NCI-H226 (cell line): ENCODE measurements at regions not wholly inside any gene's neighbourhood (a gene's known extent, or its start where the extent isn't known, plus 50 kb on each side); places are given as distances from the start of the nearest gene placed in this dataset.

ENCODE experiments used
- DNase-seq: peaks from one replicate; pipeline ENCODE4 v3.0.0-alpha.2; 2015

DNA sequence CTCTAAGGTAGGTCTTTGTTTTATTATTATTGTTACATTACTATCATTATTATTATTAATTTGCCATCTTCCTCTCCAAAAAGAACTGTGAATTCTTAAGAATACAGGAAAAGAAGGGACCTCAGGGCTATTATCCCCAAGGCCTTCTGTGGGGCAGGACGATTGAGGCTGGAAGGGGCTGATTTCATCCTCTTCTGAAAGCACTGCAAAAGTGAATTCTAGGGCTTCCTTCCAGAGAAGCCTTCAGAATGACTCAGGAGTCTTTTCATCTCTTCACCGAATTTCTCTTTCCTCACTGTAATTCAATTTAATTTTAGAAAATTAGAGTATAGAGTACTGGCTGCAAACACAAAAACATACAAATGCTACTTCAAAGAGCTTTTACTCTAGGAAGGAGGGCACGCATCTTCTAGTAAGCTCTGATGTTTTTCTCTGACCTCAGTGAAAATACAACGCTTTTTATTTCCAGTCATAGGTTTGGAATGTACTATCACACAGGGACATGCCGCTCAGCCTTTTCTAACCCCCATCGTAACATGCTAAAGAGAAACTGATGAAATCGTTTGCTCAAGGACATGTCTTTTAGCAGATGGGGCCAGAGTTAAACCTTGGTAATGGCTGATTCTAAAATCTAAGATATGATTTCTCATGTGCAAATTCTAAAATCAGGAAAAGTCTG is 280.2 kb upstream of the PITRM1 start:
- DNase-seq = peak; percentile 14

DNA sequence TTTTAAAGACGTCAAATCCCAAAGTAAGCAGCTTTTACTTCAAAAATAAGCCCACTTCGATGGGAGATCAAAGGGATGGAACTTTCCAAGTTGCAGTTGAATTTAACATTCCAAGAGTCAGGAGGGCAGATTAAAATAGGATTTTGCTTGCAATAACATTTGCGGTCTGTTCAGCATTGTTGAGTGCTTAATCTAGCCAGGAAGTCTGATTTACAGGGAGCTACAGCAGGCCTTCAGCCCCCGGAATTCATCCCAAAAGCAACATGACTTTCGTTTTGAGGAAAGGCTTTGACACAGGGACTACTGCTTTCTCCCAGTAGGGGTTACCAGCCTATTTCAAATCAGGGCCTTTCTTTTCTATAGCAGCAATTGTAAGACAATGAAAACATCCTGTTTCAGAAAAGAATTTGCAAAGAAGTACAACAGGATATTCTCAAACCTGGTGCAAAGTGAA is 279.6 kb upstream of the PITRM1 start:
- peak; percentile 31 for DNase-seq

DNA sequence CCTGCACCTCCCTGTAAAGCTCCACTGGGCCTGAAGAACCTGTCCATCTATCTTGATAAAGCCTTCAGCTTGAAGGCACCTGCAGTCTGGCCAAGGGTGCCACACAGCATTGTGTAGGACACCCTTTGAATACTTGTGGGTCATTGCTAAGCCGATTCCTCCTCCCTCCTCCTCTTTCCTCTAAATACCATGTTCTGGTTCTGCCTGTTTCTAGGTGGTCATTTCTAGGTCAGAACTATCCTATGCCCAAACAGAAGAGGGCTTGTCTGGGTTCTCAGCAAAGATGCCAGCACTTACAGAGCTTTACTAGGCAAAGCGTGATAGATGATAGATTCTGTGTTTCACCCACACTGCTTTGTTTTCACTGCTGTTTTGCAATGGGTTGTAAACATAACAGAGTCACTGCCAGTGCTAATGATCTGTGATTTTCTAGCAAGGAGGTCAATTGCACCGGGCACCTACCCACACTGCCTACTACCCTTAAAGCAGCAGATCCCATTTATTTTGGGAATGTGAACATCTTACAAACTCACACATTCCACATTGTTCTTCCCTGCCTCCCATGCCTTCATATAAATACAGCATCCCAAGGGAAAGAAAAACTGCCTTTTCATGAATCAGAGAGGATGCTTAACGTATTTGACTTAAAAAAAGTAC is 279.1 kb upstream of the PITRM1 start:
- no peak for DNase-seq

DNA sequence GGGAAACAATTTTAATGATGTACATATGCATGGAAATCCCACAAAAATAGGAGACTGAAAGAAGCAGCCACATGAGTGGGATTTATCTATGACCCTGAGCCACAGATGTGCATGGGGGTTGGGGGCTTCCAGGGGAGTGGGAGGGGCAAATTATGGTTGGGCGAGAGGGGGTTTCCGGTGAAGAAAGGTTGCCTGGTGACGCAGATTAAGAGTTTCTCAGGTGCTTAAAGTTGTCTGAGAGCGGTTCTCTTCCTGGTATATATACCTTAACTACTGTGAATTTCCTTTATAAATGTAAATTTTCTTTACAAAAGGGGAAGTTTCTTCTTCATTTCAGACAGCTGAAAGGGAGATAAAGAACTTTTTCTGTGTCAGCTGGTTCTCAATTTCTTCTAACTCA is 273.6 kb upstream of the PITRM1 start:
- no peak for DNase-seq

DNA sequence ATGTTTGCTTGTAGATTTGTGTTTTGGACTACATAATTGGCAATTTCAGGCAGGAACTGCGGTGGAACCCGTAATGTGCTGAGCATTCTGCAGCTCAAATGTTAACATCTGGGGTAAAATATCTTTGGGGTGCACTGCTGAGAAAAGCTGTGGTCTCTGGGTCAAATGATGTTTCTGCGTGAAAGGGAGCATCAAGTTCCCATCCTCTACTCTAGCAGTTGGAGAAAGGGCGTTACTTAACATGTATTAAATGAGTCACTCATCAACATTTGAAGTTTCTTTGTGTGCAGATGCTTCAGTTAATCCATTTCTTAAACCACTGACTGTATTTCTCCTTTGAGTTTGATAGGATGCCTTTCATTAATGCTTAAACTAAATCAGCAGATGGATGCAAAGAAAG is 273.1 kb upstream of the PITRM1 start:
- no peak for DNase-seq

DNA sequence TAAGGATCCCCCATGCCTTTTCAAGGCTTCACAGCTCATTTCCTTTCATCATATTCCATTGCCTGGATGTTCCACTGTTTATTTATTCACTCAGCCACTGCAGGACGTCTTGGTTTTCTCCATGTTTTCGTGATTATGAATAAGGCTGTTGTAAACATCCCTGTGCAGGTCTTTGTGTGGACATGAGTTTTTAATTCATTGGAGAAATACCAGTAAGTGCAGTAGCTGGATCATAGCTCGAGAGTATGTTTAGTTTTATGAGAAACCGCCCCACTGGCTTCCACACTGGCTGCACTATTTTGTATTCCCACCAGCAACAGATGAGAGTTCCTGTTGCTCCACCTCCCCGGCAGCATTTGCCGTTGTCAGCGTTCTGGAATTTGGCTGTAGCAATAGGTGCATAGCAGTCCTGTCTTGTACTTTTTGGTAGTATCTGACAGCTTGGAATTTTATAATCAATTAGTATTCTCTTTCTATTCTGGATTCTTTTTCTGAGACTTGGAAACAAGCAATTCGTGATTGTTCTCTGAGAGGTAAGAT is 269.9 kb upstream of the PITRM1 start:
- DNase-seq = no peak

DNA sequence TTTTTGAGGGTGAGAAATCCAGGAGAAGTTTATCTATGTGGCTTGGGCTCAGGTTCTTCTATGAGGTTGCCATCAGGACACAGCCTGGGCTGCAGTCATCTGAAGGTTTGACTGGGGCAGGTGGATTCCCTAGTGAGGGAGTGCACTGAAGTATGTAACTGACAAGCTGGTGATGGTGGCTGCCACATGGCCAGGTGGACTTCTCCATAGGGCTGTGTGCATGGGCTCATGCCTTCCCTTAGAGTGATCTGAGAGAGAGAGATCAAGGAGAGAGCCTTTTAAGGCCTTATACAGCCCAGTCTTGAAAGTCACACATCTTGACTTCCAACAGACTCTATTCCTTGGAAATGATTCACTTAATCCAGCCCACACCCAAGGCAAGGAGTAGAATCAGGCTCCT is 266.6 kb upstream of the PITRM1 start:
- no peak for DNase-seq

DNA sequence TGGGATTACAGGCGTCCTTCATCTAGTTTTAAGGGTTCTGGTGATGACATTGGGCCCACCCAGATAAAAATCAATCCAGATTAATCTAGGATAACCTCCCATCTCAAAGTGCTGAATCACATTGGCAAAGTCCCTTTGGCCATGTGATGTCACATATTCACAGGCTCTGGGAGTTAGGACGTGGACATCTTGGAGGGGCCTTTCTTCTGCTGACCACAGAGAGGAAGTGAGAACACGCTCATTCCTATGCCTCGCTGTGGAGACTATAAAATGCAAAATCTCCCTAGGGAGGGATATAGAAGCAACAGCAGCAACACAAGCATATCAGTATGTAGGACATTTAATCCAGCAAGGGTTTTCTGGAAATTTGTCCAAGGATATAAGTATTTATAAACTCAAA is 266.0 kb upstream of the PITRM1 start:
- no peak for DNase-seq

DNA sequence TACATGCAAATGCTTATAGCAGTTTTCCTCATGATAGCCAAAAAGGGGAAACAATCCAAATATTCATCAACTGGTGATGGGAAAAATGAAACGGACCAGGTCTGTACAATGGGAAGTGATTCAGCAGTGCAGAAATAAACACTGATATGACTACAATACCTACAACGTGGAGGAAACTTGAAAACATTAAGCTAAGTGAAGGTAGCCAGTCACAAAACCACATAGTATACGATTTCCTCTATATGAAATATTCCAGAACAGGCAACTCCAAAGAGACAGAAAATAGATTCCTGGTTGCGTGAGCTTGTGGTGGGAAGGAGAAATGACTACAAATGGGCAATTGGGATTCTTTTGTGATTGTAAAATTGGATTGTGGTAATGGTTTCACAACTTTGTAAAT is 263.1 kb upstream of the PITRM1 start:
- peak; percentile 15 for DNase-seq

DNA sequence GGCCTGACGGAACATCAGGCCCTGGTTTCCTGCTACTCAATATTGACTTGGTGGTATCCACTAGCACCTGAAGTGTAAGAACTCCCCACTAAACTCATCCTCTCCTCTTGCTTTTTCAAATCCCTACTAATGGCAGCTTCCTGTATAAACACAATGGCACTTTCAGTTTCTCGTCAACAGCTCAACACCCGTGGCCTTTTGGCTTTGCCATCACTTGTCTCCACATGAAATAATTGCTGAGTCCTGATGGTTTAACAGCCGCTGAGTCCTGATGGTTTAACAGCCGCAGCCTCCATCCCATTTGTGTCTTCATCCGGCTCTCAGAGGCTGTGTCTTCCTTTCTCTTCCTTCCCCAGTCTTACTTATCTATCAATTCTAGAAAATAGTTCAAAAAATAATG is 261.4 kb upstream of the PITRM1 start:
- no peak for DNase-seq

DNA sequence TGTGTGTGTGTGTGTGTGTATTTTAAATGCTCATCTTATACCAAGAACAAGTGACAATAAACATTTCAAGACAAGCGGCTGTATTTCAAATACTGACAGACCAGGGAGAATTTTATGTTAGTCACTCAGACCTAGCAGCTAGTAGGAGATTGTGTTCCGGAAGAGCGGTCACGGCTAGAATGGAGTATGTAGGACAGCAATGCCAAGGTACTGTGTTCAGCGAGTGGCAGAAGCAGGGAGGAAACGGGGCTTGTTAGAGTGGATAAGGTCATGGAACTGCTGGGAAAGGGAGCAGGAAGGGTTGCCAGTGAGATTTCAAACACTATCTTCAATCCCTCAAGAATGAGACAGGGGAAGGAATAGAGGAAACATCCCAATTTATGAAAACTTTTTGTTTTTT is 260.5 kb upstream of the PITRM1 start:
- DNase-seq = no peak

DNA sequence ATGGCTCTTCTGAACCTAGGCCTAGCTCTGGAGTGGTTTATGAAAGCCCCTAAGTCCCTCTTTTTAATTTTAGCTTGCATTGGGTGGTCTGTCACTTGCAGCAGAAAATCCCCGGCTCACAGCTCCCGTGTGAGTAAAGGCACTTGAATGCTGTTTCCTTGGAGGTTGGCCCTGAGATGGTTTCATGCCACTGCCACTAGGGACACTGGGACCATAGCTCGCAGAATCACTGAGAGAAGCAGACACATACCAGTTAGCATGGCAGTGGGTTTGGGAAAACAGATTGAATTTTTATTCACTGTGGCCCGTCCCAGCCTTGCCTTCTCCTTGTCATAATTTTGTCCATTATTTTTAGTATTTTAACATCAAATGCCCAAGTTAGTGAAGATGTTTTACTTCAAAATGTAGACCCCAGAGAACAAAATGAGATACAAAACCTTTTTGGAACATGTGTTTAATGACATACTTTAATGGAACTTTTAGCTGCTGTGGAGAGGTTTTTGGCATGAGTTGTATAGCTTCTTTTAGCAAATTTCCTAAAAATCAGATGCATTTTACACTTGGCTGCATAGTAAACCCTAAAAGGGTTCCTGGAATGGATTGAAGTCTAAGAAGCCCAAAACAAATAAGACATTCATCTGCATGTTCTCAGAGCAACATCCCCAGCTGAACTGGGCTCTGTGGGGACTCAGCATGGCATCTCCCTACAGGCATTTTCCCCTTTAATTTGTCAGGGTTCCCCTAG is 259.7 kb upstream of the PITRM1 start:
- DNase-seq = no peak

DNA sequence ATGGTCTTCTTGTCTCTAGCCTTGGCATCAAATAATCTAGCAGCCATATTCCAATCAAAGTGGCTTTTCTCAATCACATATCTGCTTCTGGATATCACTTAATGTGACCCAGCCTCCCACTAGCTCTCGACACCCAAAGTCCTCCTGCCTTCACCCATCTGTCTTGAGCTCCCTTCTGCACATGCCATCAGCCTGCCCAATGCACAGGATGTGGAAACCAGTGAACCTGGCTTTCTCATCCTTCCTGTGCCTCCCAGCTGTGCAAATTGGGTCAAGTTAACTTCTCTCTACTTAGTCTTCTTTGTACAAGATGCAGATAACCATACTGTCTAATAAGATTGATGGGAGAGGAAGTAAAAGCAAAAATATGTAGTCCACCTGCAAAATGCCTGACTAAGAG is 257.9 kb upstream of the PITRM1 start:
- DNase-seq = no peak

DNA sequence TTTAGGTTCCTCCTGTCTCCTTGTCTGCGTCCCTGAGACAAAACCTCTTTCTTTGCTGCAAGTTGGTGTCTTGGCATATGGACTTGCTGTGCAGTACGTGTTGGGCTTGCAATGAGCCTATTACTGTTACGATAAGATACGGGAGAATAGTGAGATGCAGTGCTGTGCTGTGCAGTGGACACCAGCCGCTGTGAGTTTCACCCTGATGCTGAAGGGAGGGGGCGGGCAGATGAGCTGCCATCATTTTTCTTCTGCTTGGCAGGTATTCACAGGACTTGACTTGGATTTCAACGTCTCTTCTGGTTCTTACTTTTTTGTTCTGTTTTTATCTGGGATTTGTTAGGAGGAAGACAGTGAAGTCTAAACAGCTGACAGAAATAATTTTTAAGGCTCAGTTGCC is 257.1 kb upstream of the PITRM1 start:
- DNase-seq = no peak

DNA sequence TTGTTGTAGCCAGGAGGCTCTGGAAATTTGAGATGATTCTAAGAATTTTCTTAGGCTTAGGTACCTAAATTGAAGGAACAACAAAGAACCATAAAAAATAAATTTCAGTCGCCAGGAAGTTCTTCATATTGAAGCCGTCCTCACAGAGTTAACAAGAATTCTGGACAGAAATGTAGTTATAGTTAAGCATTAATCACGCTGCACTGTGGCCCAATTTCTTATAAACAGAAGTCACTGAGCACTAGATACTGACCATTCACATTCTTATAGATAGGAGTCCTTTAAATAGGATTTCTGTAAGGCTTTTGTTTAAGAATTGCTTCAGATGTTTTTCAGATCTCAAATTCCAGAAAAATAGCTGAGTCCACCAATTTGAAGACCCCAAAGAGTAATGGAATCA is 256.2 kb upstream of the PITRM1 start:
- DNase-seq = no peak

DNA sequence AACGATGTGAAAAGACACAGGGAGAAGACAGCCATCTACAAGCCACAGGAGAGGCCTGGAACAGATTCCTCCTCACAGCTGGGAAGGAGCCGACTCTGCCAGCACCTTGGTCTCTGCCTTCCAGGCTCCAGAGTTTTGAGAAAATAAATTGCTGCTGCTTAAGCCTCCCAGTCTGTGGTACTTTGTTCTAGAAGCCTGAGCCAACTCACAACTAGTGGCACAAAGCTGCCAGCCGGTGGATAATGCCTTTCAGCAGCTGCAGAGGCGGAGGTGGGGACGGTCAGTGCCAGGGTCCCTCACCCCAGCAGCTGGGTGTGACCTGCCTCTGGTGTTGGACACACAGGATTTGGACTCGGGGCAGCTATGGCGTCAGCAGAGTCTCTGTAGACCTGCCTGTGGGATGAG is 255.4 kb upstream of the PITRM1 start:
- DNase-seq = no peak

DNA sequence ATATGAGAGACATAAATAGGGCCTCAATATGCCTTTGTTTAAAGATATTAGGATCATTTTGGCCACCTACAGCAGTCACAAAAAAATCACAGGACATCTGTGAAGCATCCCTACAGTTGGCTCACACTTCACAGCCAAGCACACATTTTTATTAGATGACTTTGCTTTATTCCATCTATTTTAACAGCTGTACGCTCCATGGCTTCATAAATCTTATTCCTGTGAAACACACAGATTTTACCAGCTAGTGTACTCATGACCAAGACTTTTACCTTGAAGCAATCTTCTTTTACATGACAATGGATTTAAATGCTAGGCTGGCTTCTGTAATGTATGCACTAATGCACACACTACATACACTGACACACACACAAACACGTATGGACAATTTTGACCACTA is 254.8 kb upstream of the PITRM1 start:
- no peak for DNase-seq

DNA sequence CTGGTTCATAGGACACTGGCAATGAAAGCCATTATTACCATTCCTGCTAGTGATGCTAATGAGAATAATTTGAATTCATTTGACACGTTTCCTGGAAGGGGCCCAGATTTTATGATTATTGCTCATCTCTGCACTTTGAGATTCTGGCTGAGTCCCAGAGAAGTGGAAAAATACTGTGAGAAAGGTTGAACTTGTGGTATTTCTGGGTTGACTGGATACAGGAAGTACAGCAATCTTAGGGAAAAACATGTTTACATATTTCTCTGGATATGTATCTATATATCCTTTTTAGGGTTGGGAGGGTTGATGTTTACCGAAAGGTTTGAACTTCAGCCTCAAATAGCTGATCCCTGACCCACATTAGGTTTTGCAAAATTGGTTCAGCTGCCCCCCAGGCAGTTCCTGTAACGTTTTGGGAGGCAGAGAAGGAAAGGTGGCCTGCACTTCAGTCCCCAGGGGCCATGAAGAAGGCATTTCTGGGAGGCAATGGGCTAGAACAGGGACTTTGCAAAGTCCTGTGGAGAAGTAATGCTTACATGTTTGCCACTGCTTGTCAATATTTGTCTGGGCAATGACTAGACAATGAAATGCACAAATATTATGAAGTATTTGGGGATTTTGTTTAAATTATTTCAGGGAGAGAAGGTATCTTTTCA is 253.7 kb upstream of the PITRM1 start:
- peak; percentile 48 for DNase-seq

DNA sequence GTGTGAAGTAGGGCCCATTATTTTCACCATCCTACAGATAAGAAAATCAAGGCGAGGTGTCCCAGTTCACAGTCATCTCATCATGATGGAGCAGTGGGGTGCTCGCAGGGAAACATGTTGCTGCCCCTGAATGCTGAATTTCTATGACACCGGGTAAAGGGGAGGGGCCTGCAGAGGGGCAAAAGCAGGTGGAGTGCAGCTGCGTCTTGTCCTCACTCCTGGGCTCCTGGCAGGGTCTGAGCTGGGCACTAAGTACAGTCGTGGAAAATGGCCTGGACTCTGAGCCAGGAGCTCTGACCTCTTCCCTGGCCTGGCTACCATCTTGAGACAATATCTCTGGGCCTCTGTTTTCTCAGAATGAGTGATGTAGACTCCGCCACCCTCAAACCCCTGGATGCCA is 253.1 kb upstream of the PITRM1 start:
- no peak for DNase-seq

DNA sequence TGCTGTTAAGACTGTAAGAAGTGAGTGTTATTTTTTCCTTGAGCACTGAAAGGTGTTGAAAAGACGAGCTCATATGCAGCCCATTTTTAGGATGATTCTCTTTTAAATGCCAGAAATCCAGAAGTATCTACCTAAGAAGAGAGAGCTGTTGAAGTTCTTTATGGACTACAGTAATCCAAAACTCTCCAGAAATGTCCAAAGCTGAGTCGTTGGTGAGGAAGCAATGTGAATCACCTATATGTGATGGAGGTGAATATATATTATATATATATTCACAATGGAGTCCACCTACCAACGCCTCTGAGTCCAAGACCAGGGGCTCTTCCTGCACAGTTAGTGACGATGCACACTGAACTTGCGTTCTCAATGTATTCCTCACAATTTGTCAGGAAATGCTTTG is 252.7 kb upstream of the PITRM1 start:
- no peak for DNase-seq

DNA sequence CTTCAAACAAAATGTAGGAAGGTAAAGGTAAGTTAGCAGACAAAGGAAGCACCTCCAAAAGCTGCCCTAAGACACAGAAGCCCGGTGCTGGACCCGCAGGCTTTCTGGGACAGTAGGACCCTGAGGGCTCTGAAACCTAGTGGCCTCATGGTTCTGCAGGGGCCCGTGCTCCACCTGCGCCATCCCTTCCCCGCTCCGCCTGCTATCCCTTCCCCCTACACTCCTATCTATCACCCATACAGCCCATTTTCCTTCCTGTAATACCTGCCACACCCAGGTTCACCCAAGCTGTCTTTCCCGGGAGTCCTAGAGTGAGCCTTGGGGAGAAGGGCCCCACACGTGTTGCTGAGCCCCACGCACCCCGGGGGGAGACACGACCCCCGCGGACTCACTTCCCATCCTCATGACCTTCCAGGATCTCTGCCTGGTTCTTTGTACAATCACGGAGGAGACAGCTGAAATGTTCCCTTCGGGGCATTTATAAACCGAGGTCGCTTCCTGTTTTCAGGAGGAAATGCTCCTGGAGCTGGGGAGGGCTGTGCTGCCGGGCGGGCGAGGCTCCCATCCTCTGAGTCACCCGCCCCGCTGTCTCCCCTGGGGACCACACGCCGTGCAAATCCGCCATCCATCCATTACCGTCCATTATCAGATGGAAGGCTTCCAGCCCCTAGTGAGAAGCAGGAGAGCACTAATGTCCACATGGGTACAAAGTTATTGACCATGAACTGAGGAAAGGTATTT is 251.7 kb upstream of the PITRM1 start:
- peak; percentile 63 for DNase-seq

DNA sequence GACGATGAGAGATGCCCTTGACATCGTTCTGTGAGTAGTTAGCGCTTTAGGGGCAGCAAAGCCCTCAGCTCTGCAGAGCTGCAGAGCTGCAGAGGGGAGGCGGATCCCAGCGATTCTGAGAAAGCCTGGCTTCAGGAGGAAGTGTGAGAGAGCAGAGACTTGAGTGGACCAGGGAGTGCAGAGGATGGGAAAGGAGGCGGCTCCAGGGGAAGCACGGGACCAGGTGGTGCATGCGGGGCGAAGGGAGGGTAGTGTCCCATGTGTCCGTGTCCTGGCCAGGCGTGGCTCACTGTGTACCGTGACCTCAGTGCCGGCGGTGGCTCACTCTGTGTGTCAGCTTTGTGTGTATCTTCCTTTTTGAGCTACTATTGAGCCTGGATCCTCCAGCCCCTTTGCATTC is 250.8 kb upstream of the PITRM1 start:
- no peak for DNase-seq

DNA sequence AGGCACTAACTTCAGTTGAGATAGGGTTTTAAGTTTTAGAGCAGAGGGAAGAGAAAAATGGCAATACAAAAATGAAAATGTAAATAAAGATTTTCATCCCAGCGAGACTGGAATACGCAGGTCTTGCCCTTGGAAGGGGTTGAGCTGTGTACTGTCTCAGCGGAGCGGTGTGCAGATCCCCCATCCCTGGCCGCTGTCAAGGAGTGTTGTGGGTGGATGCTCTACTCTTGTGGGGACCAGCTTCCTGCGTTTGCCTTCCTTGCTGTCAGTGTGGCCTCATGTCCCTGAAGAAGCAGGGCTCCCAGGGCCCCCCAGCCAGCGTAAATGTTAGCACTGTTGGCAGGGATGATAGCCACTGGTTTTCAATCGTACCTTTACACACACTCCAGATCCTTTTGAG is 249.7 kb upstream of the PITRM1 start:
- no peak for DNase-seq
